NCI-H524 (cell line): ENCODE measurements at regions not wholly inside any gene's neighbourhood (a gene's known extent, or its start where the extent isn't known, plus 50 kb on each side); places are given as distances from the start of the nearest gene placed in this dataset.
A peak's percentile ranks its signal among the peaks of the same experiment; 100 is the strongest.

Source experiments
- DNase-seq, 2 experiments: peaks; one replicate each; lab custom pipeline; 2025; lab: John Stamatoyannopoulos, UW

DNA sequence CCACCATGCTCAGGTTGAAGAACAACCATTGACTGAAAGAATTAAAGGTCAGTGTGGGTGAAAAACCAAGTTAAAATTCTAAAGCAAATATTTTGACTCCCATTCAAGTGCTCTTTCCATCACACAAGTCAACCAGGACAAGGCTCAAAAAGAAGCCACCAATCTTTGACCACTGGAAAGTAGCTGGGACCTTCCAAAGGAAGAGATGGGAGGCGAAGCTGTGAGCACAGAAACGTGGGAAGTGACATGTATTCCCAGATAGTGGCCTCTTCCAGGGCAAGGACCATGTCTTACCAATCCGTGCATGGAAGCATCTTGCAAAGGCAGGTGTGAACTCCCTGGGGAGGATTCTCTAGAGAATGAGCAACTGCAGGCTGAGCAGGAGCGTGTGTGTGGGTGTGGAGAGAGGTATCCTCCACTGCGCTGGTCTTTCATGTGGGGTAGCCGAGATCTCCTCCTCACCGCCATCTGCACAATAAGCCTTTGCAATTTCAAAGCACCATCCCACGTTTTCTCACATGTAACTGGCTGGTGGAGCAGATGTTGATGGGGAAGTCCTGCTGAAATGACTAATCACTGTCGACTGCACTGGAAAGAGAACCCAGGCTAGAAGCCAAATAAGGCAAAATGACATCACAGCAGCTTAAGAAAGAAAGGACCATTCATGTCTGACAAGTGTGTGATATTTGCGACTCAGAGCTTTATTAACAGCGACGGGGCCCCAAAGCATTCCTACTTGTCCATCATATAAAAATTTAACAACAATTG, 189.4 kb upstream of the RREB1 start:
- DNase-seq: peak in 1 of 2 experiments; percentile 7

DNA sequence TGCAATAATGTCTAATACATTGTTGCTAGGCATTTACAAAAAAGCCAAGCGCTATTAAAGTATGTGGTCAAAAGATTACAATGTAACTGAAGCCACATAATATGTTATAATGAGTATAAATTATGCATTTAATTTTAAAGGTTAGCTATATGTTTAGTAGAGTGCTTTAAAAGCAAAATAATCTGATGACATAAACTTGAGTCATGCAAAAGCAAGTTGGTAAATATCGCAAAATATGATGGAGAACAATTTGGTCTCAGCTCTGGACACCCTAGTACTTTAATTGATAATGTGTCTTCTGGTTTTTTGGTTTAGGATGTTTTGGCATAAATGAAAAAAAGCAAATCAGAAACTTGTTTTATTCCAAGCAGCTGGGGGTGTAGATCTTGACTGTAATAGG, 188.6 kb upstream of the RREB1 start:
- no peak for DNase-seq

DNA sequence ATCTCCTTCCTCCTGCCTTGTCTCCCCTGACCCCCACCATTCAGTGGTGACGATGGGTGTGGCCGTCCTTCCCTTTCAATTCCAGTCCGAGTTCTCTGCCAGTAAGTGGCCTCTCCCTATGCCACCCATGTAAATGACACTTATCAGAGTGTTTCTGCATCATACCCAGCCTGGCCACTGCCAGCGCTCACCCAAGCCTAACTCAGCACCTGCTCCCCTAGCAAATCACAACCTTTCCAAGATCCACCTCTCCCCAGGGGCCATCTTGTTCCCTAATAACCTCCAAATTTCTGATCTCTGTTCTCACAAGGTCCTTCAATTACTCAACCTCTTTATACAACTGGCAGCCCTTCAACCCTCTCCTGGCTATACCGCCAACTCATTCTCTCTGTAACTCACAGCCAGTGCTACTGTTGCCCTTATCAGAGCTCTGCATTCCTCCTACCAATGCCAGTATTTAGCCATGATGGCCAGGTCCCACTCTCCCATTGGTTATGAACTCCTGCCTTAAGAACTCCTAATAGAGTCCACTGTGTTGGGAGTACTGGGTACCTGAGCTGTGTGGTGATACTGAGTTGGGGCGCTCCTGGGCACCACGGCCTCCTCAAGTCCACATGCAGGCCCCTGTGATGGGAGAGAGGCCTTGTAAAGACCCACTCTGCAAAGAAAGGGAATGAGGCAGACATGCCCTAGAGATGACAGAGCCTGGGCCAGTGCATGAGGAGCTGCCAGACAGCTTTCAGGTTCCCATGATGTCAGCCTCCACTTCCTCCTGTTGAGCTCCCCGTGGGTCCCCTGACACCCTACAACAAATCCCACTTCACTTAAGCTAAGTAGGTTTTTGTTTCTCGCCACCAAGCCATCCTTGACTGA, 187.4 kb upstream of the RREB1 start:
- no peak for DNase-seq

DNA sequence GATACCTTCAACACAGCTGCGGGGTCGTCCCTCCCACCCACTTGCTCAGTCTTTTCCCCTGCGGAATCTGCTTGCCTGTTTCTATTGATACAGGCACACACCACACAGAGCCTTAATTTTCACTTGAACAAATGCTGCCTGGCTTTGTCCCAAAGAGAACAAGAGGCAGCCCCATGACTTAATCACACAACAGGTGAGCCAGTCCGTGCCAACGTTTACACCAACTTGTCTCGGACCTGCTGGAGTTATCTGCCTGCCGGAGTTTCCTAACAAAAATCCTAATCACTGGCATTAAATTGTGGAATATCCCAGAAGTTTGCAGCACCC, 186.8 kb upstream of the RREB1 start:
- no peak for DNase-seq

DNA sequence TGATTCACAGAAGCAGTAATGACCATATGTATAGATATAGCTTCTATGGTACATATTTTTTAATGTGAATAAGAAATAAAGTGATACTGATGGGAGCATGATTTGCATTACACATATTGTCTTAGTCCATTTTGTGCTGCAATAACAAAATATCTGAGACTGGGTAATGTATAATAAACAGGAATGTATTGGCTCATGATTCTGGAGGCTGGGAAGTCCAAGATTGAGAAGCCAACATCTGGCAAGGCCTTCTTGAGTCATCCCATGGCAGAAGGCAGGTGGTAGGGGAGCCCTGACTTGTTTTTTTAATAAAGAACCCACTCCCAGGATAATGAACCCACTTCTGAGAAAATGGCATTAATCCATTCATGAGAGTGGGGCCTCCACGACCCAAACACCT, 185.6 kb upstream of the RREB1 start:
- DNase-seq: no peak

DNA sequence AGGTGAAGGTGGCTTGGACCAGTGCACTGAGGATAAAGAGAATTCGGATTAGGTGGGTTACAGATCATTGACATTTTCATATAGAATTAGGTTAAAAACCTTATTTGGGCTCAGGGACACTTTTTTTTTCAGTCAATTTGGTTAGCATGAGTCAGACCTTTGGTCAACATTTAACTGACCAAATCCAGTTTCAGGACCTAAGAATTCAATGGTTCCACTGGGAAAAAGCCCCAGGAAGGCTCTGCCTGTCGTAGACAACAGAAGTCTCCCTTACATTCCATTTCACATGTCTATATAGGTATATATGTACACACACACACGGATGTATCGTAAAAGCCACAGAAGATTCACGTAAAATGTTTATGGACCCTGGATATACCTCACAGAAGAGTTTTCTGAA, 184.2 kb upstream of the RREB1 start:
- no peak for DNase-seq

DNA sequence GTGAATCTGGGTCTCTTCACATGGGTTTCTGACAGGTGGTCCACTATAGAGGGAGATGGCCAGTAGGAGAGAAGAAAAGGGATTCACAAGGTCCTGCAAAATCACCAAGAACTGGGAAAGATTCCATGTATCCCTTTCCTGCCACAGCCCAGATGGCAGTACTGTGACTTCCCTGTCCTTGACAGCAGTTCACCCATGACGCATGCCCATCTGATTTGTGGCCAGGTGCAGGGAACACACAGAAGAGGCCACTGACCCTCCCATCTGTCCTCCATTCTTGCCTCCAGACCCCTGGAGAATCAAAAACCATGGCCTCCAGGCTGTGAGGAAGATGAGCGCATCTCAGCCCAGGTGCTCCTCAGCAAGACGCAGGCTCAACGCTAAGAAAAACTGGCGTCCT, 183.1 kb upstream of the RREB1 start:
- DNase-seq: no peak

DNA sequence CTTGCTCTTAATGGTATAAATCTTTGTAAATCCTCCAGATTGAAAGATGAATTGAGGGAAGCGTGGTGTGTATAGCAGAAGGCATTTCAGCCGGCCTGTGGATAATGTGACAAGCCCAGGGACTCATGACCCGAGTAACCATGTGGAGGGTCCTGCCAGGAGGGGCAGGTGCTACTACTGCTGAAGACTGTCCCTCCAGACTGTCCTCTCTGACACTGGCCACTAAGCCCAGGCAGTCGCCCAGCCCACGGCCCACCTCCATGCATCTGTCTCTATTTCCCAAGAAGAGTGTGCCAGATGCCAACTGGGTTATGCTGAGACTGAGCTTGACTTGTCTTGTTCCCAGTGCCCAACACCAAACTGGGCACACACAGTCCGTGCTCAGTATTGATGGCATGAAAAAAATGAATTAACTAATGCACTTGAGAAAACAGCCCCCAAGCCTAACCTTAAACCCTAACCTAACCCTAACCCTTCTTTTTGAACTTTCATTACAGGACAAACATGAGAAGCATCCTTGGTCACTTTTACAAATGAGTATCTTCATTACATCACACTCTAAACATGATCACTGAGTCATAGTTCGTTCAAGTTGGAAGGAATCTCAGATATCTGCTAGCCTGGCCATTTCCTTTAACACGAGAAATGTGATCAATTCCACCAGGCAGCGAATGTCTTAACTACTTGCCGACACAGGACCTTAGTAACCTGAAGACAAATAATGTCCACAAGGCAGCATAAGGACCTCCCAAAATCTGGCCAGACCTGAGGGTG, 182.2 kb upstream of the RREB1 start:
- DNase-seq: peak in 1 of 2 experiments; percentile 34

DNA sequence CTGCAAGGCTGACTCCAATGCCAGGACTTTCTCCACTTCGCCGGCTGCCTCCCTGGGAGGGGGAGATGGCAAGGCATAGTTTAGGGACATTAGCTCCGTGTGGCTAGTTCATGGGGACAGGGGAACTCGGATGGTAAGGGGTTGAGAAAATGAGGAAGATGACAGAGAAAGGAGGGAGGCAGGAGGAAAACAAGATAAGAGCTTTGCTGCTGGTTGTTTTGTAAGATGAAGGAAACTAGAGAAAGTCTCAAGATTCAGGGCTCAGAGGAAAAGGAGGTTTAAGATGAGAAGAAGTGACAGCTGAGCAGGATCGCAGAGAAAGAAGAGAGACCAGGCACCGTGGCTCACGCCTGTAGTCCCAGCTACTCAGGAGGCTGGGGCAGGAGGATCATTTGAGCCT, 180.9 kb upstream of the RREB1 start:
- no peak for DNase-seq

DNA sequence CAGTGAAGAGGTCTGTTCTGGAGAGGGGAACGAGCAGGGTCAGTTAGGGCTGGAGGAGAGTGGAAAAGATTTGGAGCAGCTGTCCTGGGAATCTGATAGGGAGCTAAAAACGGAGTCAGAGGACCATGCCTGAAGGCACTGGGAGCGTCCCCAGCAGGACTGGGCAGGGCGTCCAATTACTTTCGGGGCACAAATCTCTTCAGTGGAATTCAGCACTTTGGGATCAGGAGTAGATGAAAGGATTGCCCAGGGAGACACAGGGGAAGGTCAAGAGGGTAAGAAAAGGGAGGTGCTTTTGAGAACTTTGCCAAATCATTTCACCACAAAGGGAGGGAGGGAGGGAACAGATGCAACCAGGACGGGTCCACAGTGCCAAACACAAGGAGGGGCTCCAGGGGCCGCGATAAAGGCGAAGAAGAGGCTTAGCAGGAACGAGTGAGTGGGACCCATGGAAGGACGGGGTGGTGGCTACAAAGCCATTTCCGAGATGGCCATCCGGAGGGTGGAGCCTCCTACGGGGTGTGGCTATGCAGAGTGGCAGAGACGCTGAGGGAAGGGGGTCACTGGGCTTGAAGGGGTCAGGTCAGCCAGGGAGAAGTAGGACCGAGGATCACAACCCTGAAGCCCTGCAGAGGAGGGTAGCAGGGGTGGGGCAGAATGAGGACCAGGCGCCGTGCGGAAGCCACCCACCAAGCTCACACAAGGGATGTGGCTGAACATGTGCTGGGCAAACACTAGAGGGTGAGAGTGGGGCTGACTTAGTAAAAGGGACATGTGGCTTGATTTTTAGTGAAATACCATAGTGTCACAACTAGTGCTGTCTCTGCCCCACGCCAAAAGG, 180.0 kb upstream of the RREB1 start:
- peak; percentile 54 to 74 for DNase-seq

DNA sequence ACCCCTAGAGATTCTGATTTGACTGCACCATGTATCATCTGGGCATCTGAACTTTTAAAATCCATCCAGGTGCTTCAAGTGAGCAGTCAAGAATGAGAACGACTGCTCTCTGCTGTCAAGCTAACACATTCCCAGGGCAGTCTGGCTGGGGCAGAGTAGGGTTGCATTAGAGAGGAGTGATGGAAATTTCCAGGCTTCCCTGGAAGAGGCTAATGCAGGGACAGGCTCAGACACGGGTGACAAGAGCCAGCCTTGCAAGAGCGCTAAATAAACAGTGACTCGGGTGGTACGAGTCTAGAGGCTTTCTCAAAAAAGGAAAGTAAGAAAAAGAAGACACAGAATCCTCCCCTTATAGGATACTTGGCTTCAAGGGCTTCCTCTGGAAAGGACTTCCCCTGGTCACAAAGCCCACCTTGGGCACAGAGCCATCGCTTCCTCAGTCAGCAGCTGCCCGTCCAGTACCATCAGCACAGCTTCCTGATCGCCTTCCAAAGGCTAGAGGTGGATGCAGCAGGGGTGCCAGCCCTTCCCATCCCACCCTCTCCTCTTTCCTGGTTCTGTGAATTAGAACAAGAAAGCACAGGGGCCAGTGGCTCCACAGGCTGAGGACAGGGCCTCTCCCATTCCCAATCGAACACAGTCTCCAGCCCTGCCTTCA, 177.4 kb upstream of the RREB1 start:
- no peak for DNase-seq

DNA sequence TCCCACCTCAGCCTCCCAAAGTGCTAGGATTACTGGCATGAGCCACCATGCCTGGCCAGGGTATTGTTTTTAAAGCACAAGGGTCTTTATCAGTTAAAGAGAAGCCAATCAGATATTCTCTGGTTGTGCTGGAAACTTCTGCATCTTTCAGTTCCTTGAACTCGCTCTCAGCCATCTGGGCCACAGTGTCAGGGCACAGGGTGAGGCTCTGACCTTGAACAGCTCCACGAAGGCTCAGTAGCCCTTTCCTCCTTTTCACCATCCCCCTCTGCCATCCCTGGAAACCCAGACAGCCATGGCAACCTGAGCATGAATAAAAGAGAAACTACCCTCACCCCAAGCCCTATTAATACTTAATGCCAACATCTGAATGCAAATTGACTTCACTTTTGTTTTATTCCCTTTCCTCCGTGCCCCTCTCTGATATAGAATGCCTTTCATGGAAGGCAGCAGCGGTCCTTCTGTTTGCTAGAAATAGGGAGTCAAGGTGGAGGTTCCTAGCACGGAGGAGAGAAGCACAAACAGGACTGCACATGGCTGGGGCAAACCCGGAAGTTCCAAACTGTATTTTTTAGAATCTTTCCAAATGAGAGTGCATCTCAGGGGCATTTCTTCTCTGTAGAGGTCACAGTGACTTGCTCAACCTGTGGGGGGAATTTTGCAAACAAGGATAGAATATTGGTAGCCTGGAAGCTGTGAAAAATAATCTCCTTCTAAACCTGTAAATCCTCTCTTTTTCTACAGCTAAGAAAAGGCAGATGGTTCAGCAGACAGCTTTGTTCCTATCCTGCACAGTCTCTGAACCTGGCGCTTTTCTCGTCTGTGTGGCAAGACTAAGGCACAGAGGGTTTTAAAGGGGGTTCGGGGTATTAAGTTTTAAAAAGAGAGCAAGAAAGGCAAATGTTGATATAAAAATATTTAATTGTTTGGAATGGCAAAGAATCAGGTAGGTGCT, 176.4 kb upstream of the RREB1 start:
- DNase-seq: peak in 1 of 2 experiments; percentile 62

DNA sequence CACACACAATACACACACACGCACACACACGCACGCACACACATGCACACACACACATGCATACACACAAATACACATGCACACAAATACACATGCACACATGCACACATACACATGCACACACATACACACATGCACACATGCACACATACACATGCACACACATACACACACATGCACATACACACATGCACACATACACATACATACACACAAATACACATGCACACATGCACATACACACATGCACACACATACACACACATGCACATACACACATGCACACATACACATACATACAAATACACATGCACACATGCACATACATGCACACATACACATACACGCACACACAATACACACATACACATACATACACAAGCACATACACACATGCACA, 175.4 kb upstream of the RREB1 start:
- no peak for DNase-seq

DNA sequence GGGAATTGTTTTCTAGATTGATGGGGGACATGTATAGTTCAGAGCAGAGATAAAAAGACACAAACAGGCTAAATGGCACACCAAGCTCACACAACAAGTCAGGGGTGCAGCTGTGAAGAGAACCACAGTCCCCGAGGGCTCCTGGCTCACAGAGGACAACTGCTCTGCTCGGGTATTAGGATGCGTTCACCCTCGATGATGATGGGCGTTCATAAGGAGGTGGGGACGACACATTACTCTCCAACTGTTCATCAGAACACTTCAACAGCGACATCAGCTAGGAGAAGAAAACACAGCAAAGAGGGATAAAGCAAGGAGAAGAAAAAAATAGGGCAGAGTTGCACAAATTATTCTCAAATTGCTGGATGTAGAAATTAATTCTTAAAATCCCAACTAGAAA, 174.8 kb upstream of the RREB1 start:
- DNase-seq: peak in 1 of 2 experiments; percentile 28

DNA sequence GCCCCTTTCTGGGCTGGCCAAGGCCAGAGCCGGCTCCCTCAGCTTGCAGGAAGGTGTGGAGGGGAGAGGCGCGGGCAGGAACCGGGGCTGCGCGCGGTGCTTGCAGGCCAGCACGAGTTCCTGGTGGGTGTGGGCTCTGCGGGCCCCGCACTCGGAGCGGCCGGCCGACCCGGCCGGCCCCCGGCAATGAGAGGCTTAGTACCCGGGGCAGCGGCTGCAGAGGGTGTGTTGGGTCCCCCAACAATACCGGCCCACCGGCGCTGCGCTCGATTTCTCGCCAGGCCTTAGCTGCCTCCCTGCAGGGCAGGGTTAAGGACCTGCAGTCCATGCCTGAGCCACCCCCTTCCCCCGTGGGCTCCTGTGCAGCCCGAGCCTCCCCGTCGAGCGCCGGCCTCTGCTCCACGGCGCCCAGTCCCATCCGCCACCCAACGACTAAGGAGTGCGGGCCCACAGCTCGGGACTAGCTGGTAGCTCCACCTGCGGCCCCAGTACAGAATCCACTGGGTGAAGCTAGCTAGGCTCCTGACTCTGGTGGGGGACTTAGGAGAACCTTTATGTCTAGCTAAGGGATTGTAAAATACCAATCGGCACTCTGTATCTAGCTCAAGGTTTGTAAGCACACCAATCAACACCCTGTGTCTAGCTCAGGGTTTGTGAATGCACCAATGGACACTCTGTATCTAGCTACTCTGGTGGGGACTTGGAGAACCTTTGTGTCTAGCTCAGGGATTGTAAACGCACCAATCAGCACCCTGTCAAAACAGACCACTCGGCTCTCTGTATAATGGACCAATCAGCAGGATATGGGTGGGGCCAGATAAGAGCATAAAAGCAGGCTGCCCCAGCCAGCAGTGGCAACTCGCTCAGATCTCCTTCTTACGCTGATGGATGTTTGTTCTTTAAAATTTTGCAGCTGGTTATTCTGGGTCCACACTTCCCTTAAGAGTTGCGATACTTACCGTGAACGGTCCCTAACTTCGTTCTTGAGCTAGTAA, 167.4 kb upstream of the RREB1 start:
- no peak for DNase-seq

DNA sequence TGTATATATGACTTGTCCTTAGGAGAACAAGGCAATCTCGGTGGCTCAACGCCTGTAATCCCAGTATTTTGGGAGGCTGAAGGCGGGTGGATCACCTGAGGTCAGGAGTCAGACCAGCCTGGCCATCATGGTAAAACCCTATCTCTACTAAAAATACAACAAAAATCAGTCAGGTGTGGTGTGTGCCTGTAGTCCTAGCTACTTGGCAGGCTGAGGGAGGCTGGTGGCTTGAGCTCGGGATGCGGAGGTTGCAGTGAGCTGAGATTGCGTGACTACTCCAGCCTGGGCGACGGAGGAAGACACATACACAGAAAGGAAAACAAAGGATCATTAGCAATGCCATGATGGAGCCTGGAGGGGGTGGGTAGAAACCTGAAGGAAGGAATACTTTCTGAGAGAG, 166.6 kb upstream of the RREB1 start:
- DNase-seq: no peak

DNA sequence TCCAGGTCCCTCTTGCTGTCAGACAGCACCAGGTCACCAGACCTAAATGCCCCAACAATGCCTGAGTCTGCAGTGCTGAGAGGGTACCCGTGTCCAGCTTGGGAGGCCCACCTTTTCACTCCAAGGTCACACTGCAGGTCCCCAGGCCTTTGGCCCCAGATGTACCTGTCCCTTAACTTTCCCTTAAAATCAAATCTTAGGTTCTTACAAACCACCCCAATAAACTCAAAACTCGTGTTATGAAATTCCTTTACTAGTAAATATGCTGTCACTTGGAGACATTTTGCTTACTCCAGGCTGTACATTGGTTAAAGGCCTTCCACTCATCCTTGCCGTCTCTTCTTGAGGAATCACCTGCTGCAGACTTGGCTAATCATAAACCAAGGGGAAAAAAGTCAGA, 165.7 kb upstream of the RREB1 start:
- DNase-seq: no peak

DNA sequence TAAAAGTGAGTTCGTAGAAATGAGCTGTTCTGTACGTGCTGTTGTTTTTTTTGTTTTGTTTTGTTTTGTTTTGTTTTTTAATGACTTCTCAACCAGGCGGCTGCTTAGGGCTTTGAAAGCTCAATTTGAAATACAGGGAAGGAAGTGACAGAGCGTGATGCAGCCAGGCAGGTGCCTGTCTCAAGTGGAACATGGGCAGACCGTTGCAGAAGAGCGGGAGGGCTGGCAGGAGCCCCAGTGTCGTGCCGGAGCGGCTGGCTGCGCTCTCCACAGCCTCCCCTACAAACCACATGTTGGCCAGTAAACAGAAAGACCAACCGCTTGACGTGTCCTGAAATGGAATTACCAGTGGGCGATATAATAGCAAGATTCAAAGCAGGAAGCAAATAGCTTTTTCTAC, 164.9 kb upstream of the RREB1 start:
- peak in 1 of 2 experiments; percentile 51 for DNase-seq

DNA sequence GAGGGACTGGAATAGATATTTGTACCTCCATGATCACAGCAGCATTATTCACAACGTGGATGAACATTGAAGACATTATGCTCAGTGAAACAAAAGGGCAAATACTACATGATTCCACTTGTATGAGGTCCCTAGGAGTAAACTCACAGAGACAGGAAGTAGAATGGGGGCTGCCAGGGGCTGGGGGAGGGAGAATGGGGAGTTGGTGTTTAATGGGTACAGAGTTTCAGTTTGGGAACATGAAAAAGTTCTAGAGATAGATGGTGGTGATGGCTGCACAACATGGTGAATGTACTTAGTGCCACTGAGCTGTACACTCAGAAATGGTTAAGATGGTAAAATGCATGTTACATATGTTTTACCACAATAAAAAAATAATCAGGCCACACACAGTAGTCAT, 164.3 kb upstream of the RREB1 start:
- no peak for DNase-seq
